GM12878 (cell line): ENCODE measurements at regions not wholly inside any gene's neighbourhood (a gene's known extent, or its start where the extent isn't known, plus 50 kb on each side); places are given as distances from the start of the nearest gene placed in this dataset.

Experiments used
- ATAC-seq: fragments of 200-7000 bp; cut with Tn5 transposase; 3 replicates; pipeline ENCODE4 v1.9.1; 2020; ENCODE audit warnings: mild to moderate bottlenecking, moderate library complexity
- BruUV-seq: library from RNA; stranded (reverse); fragments of 400-500 nt; replicated peaks from 2 replicates; lab custom pipeline; 2021; lab: Mats Ljungman, UMichigan
- CTCF ChIA-PET: fragments of 300-600 bp; sonication (Branson Sonifier 250); formaldehyde crosslinking; extraction: SDS; loops from one replicate; lab custom pipeline; 2021; ENCODE audit warnings: inconsistent platforms; lab: Yijun Ruan, JAX
- POLR2A ChIA-PET: fragments of 350-600 bp; formaldehyde crosslinking; extraction: SDS; loops from one replicate; lab custom pipeline; 2021; ENCODE audit warnings: inconsistent platforms; lab: Charles Lee
- RAD21 ChIA-PET: fragments of 300-600 bp; sonication (Branson Sonifier 250); formaldehyde crosslinking; loops from one replicate; lab custom pipeline; 2023; ENCODE audit warnings: antibody characterized with exemption; ENCODE audit not compliant: unreplicated experiment; lab: Charles Lee
- SMC1A ChIA-PET: fragments of 300-600 bp; sonication (Branson Sonifier 250); formaldehyde crosslinking; loops from one replicate; lab custom pipeline; 2023; ENCODE audit not compliant: unreplicated experiment, uncharacterized antibody; lab: Charles Lee
- DNase-seq: peaks from one replicate; pipeline ENCODE4 v3.0.0-alpha.2; 2011; ENCODE audit warnings: low read depth, low spot score
- FAIRE-seq: peaks from 3 replicates; lab custom pipeline; 2011; peaks lifted over from hg19 to GRCh38; lab: Jason Lieb, UNC
- H2AFZ ChIP-seq: 2 replicates; pipeline ENCODE4 v1.6.0; 2011; ENCODE audit warnings: low read depth, low read length, control low read depth; ENCODE audit not compliant: control insufficient read depth
- H3K27ac ChIP-seq: 2 replicates; pipeline ENCODE4 v1.5.1; 2011; ENCODE audit warnings: control low read depth; ENCODE audit not compliant: control insufficient read depth, insufficient read depth
- H3K27me3 ChIP-seq, 2 experiments: replicated peaks in 1 of 2; 2 replicates each; pipeline versions ENCODE4 v1.6.0 to v1.6.1; 2011; ENCODE audit warnings: low read length in 1 of 2; ENCODE audit not compliant: control insufficient read depth in 2 of 2, insufficient read depth in 2 of 2
- H3K36me3 ChIP-seq, 2 experiments: 2 replicates each; pipeline ENCODE4 v1.5.1; 2011; ENCODE audit warnings: low read length in 1 of 2; ENCODE audit not compliant: control insufficient read depth in 2 of 2, insufficient read depth in 2 of 2
- H3K4me1 ChIP-seq: 2 replicates; pipeline ENCODE4 v1.6.1; 2011; ENCODE audit warnings: mild to moderate bottlenecking, low read length, moderate library complexity, mixed read lengths; ENCODE audit not compliant: control insufficient read depth, insufficient read depth
- H3K4me2 ChIP-seq: 2 replicates; pipeline ENCODE4 v1.6.0; 2011; ENCODE audit warnings: control low read depth; ENCODE audit not compliant: control insufficient read depth, insufficient read depth
- H3K4me3 ChIP-seq: fragments of 200-600 bp; sonication (generic); 2 replicates; pipeline ENCODE4 v1.5.1; 2016
- H3K79me2 ChIP-seq: 2 replicates; pipeline ENCODE4 v1.6.0; 2011; ENCODE audit warnings: low read length; ENCODE audit not compliant: control insufficient read depth, insufficient read depth
- H3K9ac ChIP-seq: 2 replicates; pipeline ENCODE4 v1.8.0; 2011; ENCODE audit warnings: low read length, control low read depth, mixed read lengths; ENCODE audit not compliant: control insufficient read depth, insufficient read depth
- H3K9me3 ChIP-seq: replicated peaks from 3 replicates; pipeline ENCODE4 v1.5.1; 2011; ENCODE audit warnings: mild to moderate bottlenecking, low read length; ENCODE audit not compliant: control insufficient read depth, insufficient read depth
- H4K20me1 ChIP-seq: 2 replicates; pipeline ENCODE4 v1.6.0; 2011; ENCODE audit not compliant: control insufficient read depth, insufficient read depth
- CREB1 ChIP-seq: IDR thresholded peaks from 2 replicates; pipeline ENCODE4 v1.6.1; 2012; ENCODE audit warnings: low read depth, mild to moderate bottlenecking, inconsistent platforms
- EED ChIP-seq: sonication (generic); IDR thresholded peaks from 2 replicates; pipeline ENCODE4 v1.6.1; 2016; ENCODE audit warnings: antibody characterized with exemption, low read depth
- EP300 ChIP-seq, 2 experiments: fragments of 150-350 bp in 1 of 2; IDR thresholded peaks; 2 replicates each; pipeline ENCODE4 v1.6.1; 2011 to 2012; ENCODE audit warnings: low read depth in 2 of 2, low read length in 2 of 2, borderline replicate concordance in 1 of 2, improper control_type of control experiment in 1 of 2, inconsistent platforms in 1 of 2; ENCODE audit not compliant: control insufficient read depth in 1 of 2
- MYB ChIP-seq: fragments of 150-350 bp; IDR thresholded peaks from 2 replicates; pipeline ENCODE4 v1.6.1; 2014; ENCODE audit warnings: mild to moderate bottlenecking, low read depth, low read length, borderline replicate concordance
- NR2F1 ChIP-seq: fragments of 450-650 bp; conservative IDR thresholded peaks from 2 replicates; pipeline ENCODE4 v1.6.1; 2017; ENCODE audit warnings: mild to moderate bottlenecking
- RAD21 ChIP-seq: IDR thresholded peaks from 2 replicates; pipeline ENCODE4 v1.6.1; 2011; ENCODE audit warnings: mild to moderate bottlenecking, low read depth, low read length, moderate library complexity; ENCODE audit not compliant: insufficient read depth
- SP1 ChIP-seq: IDR thresholded peaks from one replicate; pipeline ENCODE4 v1.6.1; 2011; ENCODE audit warnings: low read depth, low read length
- SRF ChIP-seq, 2 experiments: IDR thresholded peaks; 2 replicates each; pipeline ENCODE4 v1.6.1; 2011; ENCODE audit warnings: low read depth in 2 of 2, low read length in 2 of 2, mild to moderate bottlenecking in 1 of 2, moderate library complexity in 1 of 2
- TCF7 ChIP-seq: IDR thresholded peaks from 2 replicates; pipeline ENCODE4 v1.6.1; 2014; ENCODE audit warnings: antibody characterized with exemption, borderline replicate concordance
- ZNF24 ChIP-seq: fragments of 450-650 bp; IDR thresholded peaks from 2 replicates; pipeline ENCODE4 v1.6.1; 2017; ENCODE audit warnings: antibody characterized with exemption, mild to moderate bottlenecking
- ZNF622 ChIP-seq: fragments of 450-650 bp; IDR thresholded peaks from 2 replicates; pipeline ENCODE4 v1.6.1; 2017; ENCODE audit warnings: mild to moderate bottlenecking, inconsistent platforms
- WGBS: methylation state at CpG from one replicate; pipeline ENCODE4 v1.1.6; 2016; ENCODE audit warnings: low lambda C conversion rate; ENCODE audit not compliant: insufficient replicate concordance, insufficient coverage; ENCODE audit errors: missing lambda C conversion rate; 5-methylcytosine and 5-hydroxymethylcytosine counted together
- in situ Hi-C: fragments of 300-500 bp; cut with MboI; formaldehyde crosslinking; loops from 9 replicates; pipeline ENCODE4 v1.14.3; 2018; ENCODE audit warnings: mixed read lengths
- intact Hi-C: fragments of 100-400 bp; cut with micrococcal nuclease; formaldehyde crosslinking; loops from one replicate; pipeline ENCODE4 v1.14.2; 2022; ENCODE audit not compliant: unreplicated experiment

DNA sequence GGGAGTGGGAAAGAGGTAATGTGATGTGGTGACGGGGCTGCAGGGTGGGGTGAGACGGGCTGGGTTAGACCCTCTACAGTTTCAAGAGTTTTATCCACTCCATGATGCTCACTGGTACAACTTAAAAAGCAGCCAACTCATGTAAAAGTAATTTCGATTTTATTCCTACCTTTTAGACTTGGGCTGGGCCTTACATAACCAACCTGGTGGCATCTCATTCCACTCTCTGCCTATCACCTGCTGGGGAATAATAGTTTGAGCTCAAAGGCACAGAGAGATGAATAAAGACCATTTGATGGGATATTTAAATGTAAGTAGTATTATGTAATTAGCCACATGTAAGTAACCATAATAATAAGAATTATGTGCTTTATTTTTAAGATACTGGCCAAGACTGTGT, 366.0 kb upstream of the RNF32 start:
- no peak for FAIRE-seq
- CTCF ChIA-PET, result no interaction called here
- Histone ChIP-seq H3K27me3 (no peaks in the 10 kb centered on the region), H3K4me2 (no peak overlapping the region), H3K79me2 (no peaks in the 10 kb centered on the region), H2AFZ (no peak overlapping the region), H3K4me1 (no peaks in the 10 kb centered on the region), H3K27ac (no peak overlapping the region), H3K9me3 (no peaks in the 10 kb centered on the region), H3K36me3 (no peaks in the 10 kb centered on the region), H3K4me3 (no peak overlapping the region), H4K20me1 (no peaks in the 10 kb centered on the region), H3K9ac (no peak overlapping the region)
- DNase-seq, result no peak
- in situ Hi-C loops (no loop called here), intact Hi-C loops (no loop called here)
- ATAC-seq, result no peak
- no peak for TF ChIP-seq ZNF24
- no peak for TF ChIP-seq RAD21
- no peak for TF ChIP-seq NR2F1
- no peak for TF ChIP-seq ZNF622
- TF ChIP-seq CREB1, result no peak
- no peak for TF ChIP-seq EED
- no peak for TF ChIP-seq SRF (IDR thresholded peaks at IDR 0.05; ENCODE audit: low read depth in 2 of 2, low read length in 2 of 2)
- POLR2A ChIA-PET, result no interaction called here
- BruUV-seq, result no TSS peak
- SMC1A ChIA-PET, result no interaction called here
- RAD21 ChIA-PET, result no interaction called here
- 2% methylated on average over 3 of the region's 3 CpGs for WGBS

DNA sequence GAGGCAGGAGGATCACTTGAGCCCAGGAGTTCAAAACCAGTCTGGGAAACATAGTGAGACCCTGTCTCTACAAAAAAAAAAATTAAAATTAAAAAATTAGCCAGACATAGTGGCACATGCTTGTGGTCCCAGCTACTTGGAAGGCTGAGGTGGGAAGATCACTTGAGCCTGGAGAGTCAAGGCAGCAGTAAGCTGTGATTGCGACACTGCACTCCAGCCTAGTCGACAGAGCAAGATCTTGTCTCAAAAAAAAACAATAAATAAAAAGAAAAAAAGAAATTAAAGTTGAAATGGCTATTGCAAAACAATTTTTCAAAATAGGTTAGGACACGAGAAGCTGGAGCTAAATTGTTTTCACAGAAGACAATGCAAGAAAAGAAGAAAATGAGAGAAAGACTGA, 379.0 kb upstream of the RNF32 start:
- 29% methylated on average over 3 of the region's 3 CpGs for WGBS
- no peak for FAIRE-seq
- Histone ChIP-seq H3K27ac (no peak overlapping the region), H3K36me3 (no peaks in the 10 kb centered on the region), H4K20me1 (no peaks in the 10 kb centered on the region), H3K79me2 (no peaks in the 10 kb centered on the region), H3K4me1 (no peaks in the 10 kb centered on the region), H3K4me3 (no peak overlapping the region), H3K9me3 (no peaks in the 10 kb centered on the region; the same call in 1 of the 3 replicates), H3K4me2 (no peak overlapping the region), H3K27me3 (no peaks in the 10 kb centered on the region), H3K9ac (no peak overlapping the region), H2AFZ (no peak overlapping the region)
- intact Hi-C loops, result no loop called here
- no TSS peak for BruUV-seq
- no peak for ATAC-seq
- TF ChIP-seq MYB, result no peak
- no peak for TF ChIP-seq TCF7
- TF ChIP-seq EP300 (IDR thresholded peaks at IDR 0.05; ENCODE audit: borderline replicate concordance in 1 of 2, control insufficient read depth in 1 of 2, low read depth in 2 of 2, low read length in 2 of 2), result no peak
- TF ChIP-seq SP1, result no peak
- no peak for DNase-seq
- in situ Hi-C loops, result no loop called here
- ChIA-PET POLR2A (interaction anchor here (0.6 kb wide), 1 partner anchor 374 kb away, joined by 6 read pairs; no protein-coding TSS in a partner anchor), SMC1A (no interaction called here), RAD21 (no interaction called here), CTCF (interaction anchor here (0.6 kb wide), 1 partner anchor 127 kb away, joined by 3 read pairs; no protein-coding TSS in a partner anchor)
